ENCODE measurements at regions not wholly inside any gene's neighbourhood (a gene's known extent, or its start where the extent isn't known, plus 50 kb on each side); places are given as distances from the start of the nearest gene placed in this dataset.

GRCh38 chr2:193885419-193885818 is 1690.7 kb upstream of the TMEFF2 start:
- TF ChIP-seq POLR2AphosphoS5 (IDR thresholded peaks at IDR 0.05; ENCODE audit: low read depth, low read length) (no peak), CTCF (IDR thresholded peaks at IDR 0.05 in 2 of 3, conservative IDR thresholded peaks at IDR 0.05 in 1 of 3; ENCODE audit: borderline replicate concordance in 1 of 3, insufficient read depth in 1 of 3, low read depth in 2 of 3, low read length in 2 of 3) (no peak), ATF3 (IDR thresholded peaks at IDR 0.05) (no peak), RAD21 (IDR thresholded peaks at IDR 0.05; ENCODE audit: low read depth) (no peak), ELF1 (IDR thresholded peaks at IDR 0.05; ENCODE audit: borderline replicate concordance, low read depth) (no peak), POLR2A (IDR thresholded peaks at IDR 0.05; ENCODE audit: borderline replicate concordance, extremely low read depth, insufficient read depth, insufficient read length) (no peak), EZH2 (IDR thresholded peaks at IDR 0.05) (no peak), YY1 (IDR thresholded peaks at IDR 0.05; ENCODE audit: extremely low read depth, insufficient replicate concordance, low read depth, low read length) (no peak), MAX (IDR thresholded peaks at IDR 0.05) (no peak), EZH2phosphoT487 (IDR thresholded peaks at IDR 0.05; ENCODE audit: borderline replicate concordance) (no peak), CBX3 (IDR thresholded peaks at IDR 0.05; ENCODE audit: low read depth) (no peak), SP1 (IDR thresholded peaks at IDR 0.05; ENCODE audit: low read depth) (no peak)

Measured in HCT116 (cell line).